ENCODE measurements at regions not wholly inside any gene's neighbourhood (a gene's known extent, or its start where the extent isn't known, plus 50 kb on each side); places are given as distances from the start of the nearest gene placed in this dataset.

DNA sequence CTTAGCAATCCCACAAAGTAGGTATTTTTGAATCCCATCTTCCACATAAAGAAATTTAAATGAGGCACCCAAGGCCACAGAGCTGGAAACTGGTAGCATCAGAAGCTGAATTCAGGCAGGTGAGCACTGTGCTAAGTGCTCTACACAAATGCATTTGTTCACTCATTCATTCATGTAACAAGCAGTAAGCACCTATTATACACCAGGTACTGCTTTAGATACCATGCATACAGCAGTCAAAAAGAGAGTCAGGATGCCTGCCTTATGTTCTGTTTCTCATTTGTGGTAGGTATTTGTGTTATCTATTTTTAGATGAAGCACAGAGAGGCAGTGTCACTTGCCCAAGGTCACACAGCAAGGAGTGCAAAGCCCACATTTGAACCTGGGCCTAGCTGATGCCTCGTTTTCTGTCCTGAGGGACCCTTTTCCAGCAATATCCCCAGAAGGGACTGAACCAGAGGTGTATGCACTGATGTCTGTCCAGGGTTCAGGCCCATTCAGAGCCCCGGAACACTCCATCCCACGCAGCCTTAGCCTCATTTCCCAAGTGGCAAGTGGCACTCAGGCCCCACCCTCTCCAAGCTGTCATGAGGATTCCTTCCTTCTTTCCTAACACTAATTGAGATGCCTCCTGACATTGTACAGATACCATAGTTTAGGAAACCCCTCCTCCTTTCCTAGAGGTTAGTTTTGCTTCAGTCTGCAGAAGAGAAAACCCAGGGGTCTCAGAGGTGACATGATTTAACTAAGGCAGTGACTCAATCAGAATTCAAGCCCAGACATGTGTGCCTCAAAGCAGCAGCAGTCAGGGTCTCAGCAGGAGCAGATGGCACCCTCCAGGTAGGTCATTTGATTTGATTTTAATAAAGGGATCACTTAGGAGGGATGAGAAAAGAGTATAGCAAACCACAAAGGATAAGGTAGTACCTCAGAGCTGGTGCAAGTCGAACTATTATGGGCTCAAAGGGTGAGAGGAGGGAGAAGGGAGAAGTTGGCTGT, 61.2 kb upstream of the SIRPA start:
- Histone ChIP-seq H3K9ac (ENCODE audit: low read length in 2 of 2) (no peak overlapping the region), H3K9me3 (ENCODE audit: control insufficient read depth in 2 of 2, low read length in 2 of 2) (no peaks in the 10 kb centered on the region), H3K36me3 (ENCODE audit: control insufficient read depth in 2 of 2, insufficient read depth in 2 of 2, low read length in 2 of 2) (no peaks in the 10 kb centered on the region), H3K27me3 (ENCODE audit: control insufficient read depth in 1 of 2, insufficient read depth in 2 of 2, low read length in 2 of 2) (no peaks in the 10 kb centered on the region), H3K4me3 (ENCODE audit: low read length in 2 of 2) (no peak overlapping the region), H3K27ac (ENCODE audit: low read length) (no peak overlapping the region), H3K4me1 (ENCODE audit: control insufficient read depth, insufficient read depth, low read length) (peaks cover 21% of the 10 kb centered on the region)

DNA sequence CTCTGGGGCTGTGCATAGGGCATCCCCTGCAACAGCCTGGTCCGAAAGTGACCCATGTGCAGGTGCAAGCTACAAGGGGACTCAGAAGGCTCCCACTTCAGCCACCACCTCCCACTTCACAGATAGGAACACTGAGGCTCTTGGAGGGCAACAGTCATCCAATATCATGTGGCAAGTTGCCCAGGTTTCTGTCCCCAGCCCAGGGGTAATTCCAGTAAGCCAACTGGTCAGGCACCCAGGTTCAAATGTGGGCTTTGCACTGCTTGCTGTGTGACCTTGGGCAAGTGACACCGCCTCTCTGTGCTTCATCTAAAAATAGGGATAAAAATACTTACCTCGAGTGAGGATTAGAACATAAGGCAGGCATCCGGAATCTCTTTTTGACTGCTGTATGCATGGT, 62.0 kb upstream of the SIRPA start:
- H3K9me3 ChIP-seq (ENCODE audit: control insufficient read depth in 2 of 2, low read length in 2 of 2), result no peaks in the 10 kb centered on the region
- no peak overlapping the region for H3K9ac ChIP-seq (ENCODE audit: low read length in 2 of 2)
- H3K4me3 ChIP-seq (ENCODE audit: low read length in 2 of 2), result no peak overlapping the region
- H3K27ac ChIP-seq (ENCODE audit: low read length), result no peak overlapping the region
- peaks cover 21% of the 10 kb centered on the region for H3K4me1 ChIP-seq (ENCODE audit: control insufficient read depth, insufficient read depth, low read length)
- H3K27me3 ChIP-seq (ENCODE audit: control insufficient read depth in 1 of 2, insufficient read depth in 2 of 2, low read length in 2 of 2), result no peaks in the 10 kb centered on the region
- H3K36me3 ChIP-seq (ENCODE audit: control insufficient read depth in 2 of 2, insufficient read depth in 2 of 2, low read length in 2 of 2), result no peaks in the 10 kb centered on the region

DNA sequence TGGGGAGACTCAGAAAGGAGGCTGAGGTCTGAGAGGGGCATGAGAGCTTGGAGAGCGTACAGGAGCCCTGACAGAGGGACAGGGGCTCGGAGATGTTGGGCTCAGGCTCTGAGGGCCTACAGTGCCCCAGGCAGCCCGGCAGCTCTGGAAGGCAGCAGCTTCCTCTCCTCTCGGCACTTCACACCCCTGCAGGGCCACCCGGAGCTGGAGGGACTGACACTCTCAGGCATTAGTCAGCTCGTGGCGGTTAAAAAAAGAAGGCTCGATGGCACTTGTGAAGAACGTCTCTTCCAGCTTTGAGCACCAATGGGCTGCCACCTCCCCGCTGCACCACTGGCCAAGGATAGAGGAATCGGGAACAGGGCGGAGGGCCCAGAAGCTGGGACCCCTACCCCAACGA, 62.6 kb upstream of the SIRPA start:
- no peaks in the 10 kb centered on the region for H3K36me3 ChIP-seq (ENCODE audit: control insufficient read depth in 2 of 2, insufficient read depth in 2 of 2, low read length in 2 of 2)
- H3K27me3 ChIP-seq (ENCODE audit: control insufficient read depth in 1 of 2, insufficient read depth in 2 of 2, low read length in 2 of 2), result no peaks in the 10 kb centered on the region
- H3K9ac ChIP-seq (ENCODE audit: low read length in 2 of 2), result no peak overlapping the region
- H3K27ac ChIP-seq (ENCODE audit: low read length), result no peak overlapping the region
- peaks cover 21% of the 10 kb centered on the region for H3K4me1 ChIP-seq (ENCODE audit: control insufficient read depth, insufficient read depth, low read length)
- H3K4me3 ChIP-seq (ENCODE audit: low read length in 2 of 2), result no peak overlapping the region
- H3K9me3 ChIP-seq (ENCODE audit: control insufficient read depth in 2 of 2, low read length in 2 of 2), result no peaks in the 10 kb centered on the region

DNA sequence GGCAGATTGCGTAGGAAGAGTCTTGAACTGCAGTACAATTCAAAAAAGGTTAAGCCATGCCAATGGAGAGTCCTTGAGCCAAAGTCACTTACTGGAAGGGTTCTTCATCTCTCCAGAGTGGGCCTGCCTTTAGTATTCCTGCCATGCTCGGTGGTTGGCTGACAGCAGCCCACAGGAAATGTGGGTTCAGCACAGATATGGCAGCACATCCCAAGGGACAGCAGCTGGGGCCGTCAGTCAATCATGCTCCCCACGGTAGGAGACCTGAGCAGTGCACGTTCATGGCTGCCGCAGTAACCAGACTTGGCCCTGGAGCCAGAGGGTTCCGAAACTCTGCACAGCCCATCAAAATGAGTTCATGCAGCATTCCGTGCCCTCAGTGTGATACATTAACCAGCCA, 63.6 kb upstream of the SIRPA start:
- Histone ChIP-seq H3K36me3 (ENCODE audit: control insufficient read depth in 2 of 2, insufficient read depth in 2 of 2, low read length in 2 of 2) (no peaks in the 10 kb centered on the region), H3K27ac (ENCODE audit: low read length) (no peak overlapping the region), H3K9me3 (ENCODE audit: control insufficient read depth in 2 of 2, low read length in 2 of 2) (no peaks in the 10 kb centered on the region), H3K9ac (ENCODE audit: low read length in 2 of 2) (no peak overlapping the region), H3K27me3 (ENCODE audit: control insufficient read depth in 1 of 2, insufficient read depth in 2 of 2, low read length in 2 of 2) (no peaks in the 10 kb centered on the region), H3K4me1 (ENCODE audit: control insufficient read depth, insufficient read depth, low read length) (peaks cover 21% of the 10 kb centered on the region), H3K4me3 (ENCODE audit: low read length in 2 of 2) (no peak overlapping the region)

DNA sequence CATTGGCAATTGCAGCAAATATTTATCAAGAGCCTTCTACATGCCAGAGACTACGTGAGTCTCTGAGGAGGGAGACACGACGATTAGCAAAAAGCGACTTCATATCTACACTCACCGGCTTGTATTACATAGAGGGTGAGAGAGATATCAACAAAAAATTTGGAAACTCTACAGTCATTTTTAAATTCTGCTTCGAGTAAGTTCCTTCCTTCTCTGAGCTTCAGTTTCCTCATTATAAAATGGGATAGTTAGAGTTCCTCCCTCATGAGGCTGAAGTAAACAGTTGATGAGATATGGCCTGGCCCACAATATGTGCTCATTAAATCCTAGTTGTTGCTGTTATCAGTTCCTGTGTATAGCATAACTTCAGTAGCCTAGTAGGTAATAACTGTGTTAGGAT, 64.1 kb upstream of the SIRPA start:
- Histone ChIP-seq H3K9ac (ENCODE audit: low read length in 2 of 2) (no peak overlapping the region), H3K36me3 (ENCODE audit: control insufficient read depth in 2 of 2, insufficient read depth in 2 of 2, low read length in 2 of 2) (no peaks in the 10 kb centered on the region), H3K27ac (ENCODE audit: low read length) (no peak overlapping the region), H3K27me3 (ENCODE audit: control insufficient read depth in 1 of 2, insufficient read depth in 2 of 2, low read length in 2 of 2) (no peaks in the 10 kb centered on the region), H3K9me3 (ENCODE audit: control insufficient read depth in 2 of 2, low read length in 2 of 2) (no peaks in the 10 kb centered on the region), H3K4me1 (ENCODE audit: control insufficient read depth, insufficient read depth, low read length) (peaks cover 21% of the 10 kb centered on the region), H3K4me3 (ENCODE audit: low read length in 2 of 2) (no peak overlapping the region)

DNA sequence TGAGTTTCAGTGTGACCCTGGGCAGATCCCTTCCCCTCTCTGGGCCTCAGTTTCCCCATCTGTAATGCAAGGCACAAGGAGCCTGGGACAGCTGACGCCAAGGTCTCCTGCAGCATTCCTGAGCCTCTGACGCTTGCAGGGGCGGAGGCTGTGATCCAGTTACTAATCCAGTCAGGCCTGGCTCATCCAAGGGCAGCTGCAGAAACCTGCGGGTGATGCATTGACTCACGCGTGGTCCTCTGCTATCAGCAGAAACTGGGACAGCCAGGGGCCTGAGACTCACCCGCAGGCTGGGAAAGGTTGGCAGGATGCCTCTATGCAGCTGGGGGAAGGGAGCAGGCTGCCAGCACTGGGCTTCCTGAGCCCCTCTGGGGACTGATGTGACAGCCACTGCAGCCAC, 65.0 kb upstream of the SIRPA start:
- Histone ChIP-seq H3K9me3 (ENCODE audit: control insufficient read depth in 2 of 2, low read length in 2 of 2) (no peaks in the 10 kb centered on the region), H3K27ac (ENCODE audit: low read length) (no peak overlapping the region), H3K9ac (ENCODE audit: low read length in 2 of 2) (no peak overlapping the region), H3K4me1 (ENCODE audit: control insufficient read depth, insufficient read depth, low read length) (peaks cover 15% of the 10 kb centered on the region), H3K4me3 (ENCODE audit: low read length in 2 of 2) (no peak overlapping the region), H3K27me3 (ENCODE audit: control insufficient read depth in 1 of 2, insufficient read depth in 2 of 2, low read length in 2 of 2) (no peaks in the 10 kb centered on the region), H3K36me3 (ENCODE audit: control insufficient read depth in 2 of 2, insufficient read depth in 2 of 2, low read length in 2 of 2) (no peaks in the 10 kb centered on the region)

DNA sequence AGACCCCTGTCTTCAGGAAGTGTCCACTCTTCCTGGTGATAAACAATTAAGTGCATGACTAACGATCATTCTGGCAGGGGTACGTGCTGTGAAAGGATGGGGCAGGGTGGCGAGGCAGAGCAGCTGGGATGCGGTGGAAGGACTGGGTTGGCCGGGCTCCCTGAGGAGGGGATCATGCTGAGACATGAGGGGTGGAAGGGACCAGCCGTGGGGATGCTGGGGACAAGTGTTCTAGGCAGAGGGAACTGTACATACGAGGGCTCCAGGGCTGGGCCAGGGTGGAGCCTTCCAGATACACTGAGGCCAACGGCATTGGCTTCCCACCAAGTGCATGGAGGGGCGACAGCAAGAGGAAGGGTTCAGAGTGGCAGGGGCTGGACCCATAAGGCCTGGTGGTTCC, 65.7 kb upstream of the SIRPA start:
- H3K27ac ChIP-seq (ENCODE audit: low read length), result no peak overlapping the region
- H3K4me1 ChIP-seq (ENCODE audit: control insufficient read depth, insufficient read depth, low read length), result peaks cover 9% of the 10 kb centered on the region
- no peaks in the 10 kb centered on the region for H3K27me3 ChIP-seq (ENCODE audit: control insufficient read depth in 1 of 2, insufficient read depth in 2 of 2, low read length in 2 of 2)
- H3K4me3 ChIP-seq (ENCODE audit: low read length in 2 of 2), result no peak overlapping the region
- no peaks in the 10 kb centered on the region for H3K36me3 ChIP-seq (ENCODE audit: control insufficient read depth in 2 of 2, insufficient read depth in 2 of 2, low read length in 2 of 2)
- H3K9ac ChIP-seq (ENCODE audit: low read length in 2 of 2), result no peak overlapping the region
- no peaks in the 10 kb centered on the region for H3K9me3 ChIP-seq (ENCODE audit: control insufficient read depth in 2 of 2, low read length in 2 of 2)

DNA sequence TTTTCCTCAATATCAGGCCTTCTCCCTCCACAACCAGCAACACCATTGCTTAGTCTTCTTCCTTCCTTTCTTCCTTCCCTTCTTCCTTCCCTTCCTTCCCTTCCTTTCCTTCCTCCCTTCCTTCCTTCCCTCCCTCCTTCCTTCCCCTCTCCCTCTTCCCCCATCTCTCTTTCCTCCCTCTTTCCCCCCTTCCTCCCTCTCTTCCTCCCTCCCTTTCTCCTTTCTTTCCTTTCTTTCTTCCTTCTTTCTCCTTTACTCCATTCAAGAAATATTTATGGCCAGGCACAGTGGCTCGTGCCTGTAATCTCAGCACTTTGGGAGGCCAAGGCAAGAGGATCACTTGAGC, 66.4 kb upstream of the SIRPA start:
- H3K4me1 ChIP-seq (ENCODE audit: control insufficient read depth, insufficient read depth, low read length), result peaks cover 7% of the 10 kb centered on the region
- H3K27ac ChIP-seq (ENCODE audit: low read length), result no peak overlapping the region
- no peaks in the 10 kb centered on the region for H3K36me3 ChIP-seq (ENCODE audit: control insufficient read depth in 2 of 2, insufficient read depth in 2 of 2, low read length in 2 of 2)
- no peak overlapping the region for H3K4me3 ChIP-seq (ENCODE audit: low read length in 2 of 2)
- H3K27me3 ChIP-seq (ENCODE audit: control insufficient read depth in 1 of 2, insufficient read depth in 2 of 2, low read length in 2 of 2), result no peaks in the 10 kb centered on the region
- H3K9ac ChIP-seq (ENCODE audit: low read length in 2 of 2), result no peak overlapping the region
- H3K9me3 ChIP-seq (ENCODE audit: control insufficient read depth in 2 of 2, low read length in 2 of 2), result no peaks in the 10 kb centered on the region

DNA sequence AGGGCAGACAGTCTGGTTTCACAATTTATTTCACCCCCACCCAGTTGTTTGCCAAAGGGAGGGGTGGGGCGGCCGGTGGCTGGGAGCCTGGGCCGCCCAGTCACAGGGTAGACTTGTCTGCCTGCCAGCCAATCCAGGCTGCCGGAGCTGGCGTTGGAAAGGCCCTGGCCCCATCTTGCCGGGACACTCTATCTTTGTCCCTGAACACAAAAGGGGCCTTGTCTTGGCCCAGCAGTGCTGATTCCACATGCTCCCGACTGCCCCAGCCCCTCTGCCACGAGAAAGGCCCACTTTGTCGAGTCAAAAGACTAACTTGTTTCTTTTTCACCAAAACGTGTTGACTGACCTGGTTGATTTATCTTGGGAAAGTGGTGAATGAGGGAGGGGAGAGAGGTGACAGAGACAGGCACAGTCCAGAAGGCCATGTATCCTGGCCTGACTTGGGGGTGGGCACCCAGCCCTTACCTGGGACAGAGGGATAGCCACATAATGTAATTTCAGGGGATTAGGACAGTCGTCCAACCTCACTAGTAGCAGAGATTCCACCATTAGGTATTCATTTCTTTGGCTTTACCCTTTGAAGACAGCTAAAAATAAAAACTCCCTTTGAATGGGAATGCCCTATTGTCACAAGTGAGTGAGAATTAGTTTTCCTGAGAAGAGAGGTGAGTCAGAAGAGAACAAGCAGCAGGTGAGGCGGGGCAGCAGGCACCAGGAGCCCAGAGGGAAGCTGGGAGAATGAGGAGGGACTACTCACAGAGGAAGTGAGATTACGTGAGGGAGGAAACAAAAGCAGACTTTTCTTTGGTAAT, 67.0 kb upstream of the SIRPA start:
- H3K9ac ChIP-seq (ENCODE audit: low read length in 2 of 2), result no peak overlapping the region
- no peaks in the 10 kb centered on the region for H3K27me3 ChIP-seq (ENCODE audit: control insufficient read depth in 1 of 2, insufficient read depth in 2 of 2, low read length in 2 of 2)
- H3K27ac ChIP-seq (ENCODE audit: low read length), result no peak overlapping the region
- H3K36me3 ChIP-seq (ENCODE audit: control insufficient read depth in 2 of 2, insufficient read depth in 2 of 2, low read length in 2 of 2), result no peaks in the 10 kb centered on the region
- H3K9me3 ChIP-seq (ENCODE audit: control insufficient read depth in 2 of 2, low read length in 2 of 2), result peaks cover under 1 to 4% of the 10 kb centered on the region in 2 donors
- H3K4me3 ChIP-seq (ENCODE audit: low read length in 2 of 2), result no peak overlapping the region
- peaks cover 7% of the 10 kb centered on the region for H3K4me1 ChIP-seq (ENCODE audit: control insufficient read depth, insufficient read depth, low read length)

DNA sequence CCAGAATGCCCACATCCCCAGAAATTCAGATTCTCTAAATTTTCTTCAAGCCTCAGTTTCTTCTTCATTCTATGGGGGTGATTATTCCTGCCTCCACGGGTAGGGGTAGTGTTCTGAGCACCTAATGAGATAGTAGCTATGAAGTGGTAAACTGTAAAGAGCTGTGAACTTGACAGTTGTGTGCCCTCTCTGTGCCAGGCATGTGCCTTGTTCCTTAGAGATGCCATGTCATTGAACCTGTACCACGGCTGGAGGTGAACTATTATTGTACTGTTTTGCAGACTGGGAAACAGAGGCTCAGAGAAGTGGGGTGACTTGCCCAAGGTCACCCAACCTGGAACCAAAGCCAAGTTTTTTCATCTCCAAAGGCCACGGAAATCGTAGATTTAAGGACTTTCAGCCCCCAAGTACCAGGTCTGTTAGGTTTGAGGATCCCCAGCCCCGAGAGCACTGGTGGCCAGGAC, 67.7 kb upstream of the SIRPA start:
- H3K27me3 ChIP-seq (ENCODE audit: control insufficient read depth in 1 of 2, insufficient read depth in 2 of 2, low read length in 2 of 2), result no peaks in the 10 kb centered on the region
- no peak overlapping the region for H3K4me3 ChIP-seq (ENCODE audit: low read length in 2 of 2)
- H3K36me3 ChIP-seq (ENCODE audit: control insufficient read depth in 2 of 2, insufficient read depth in 2 of 2, low read length in 2 of 2), result no peaks in the 10 kb centered on the region
- no peak overlapping the region for H3K9ac ChIP-seq (ENCODE audit: low read length in 2 of 2)
- no peak overlapping the region for H3K27ac ChIP-seq (ENCODE audit: low read length)
- H3K9me3 ChIP-seq (ENCODE audit: control insufficient read depth in 2 of 2, low read length in 2 of 2), result peaks cover 5% of the 10 kb centered on the region in 2 donors
- H3K4me1 ChIP-seq (ENCODE audit: control insufficient read depth, insufficient read depth, low read length), result peaks cover 7% of the 10 kb centered on the region

Data from stomach smooth muscle (tissue), 2 donors.